ENCODE measurements at regions not wholly inside any gene's neighbourhood (a gene's known extent, or its start where the extent isn't known, plus 50 kb on each side); places are given as distances from the start of the nearest gene placed in this dataset.

GRCh38 chr7:56483153-56483552, 366.9 kb upstream of the NUPR2 start:
- H3K79me2 ChIP-seq (ENCODE audit: control insufficient read depth, insufficient read depth, low read length), result no peaks in the 10 kb centered on the region
- H4K20me1 ChIP-seq (replicated peaks; ENCODE audit: control insufficient read depth, extremely low read depth, insufficient read depth, low read length), result no peaks in the 10 kb centered on the region
- no peak overlapping the region for H3K4me3 ChIP-seq (replicated peaks in 1 of 3; ENCODE audit: insufficient read depth in 1 of 3, low read depth in 1 of 3, low read length in 3 of 3)
- ChIA-PET POLR2A (no interaction called here), CTCF (no interaction called here)
- no peak overlapping the region for H3K4me2 ChIP-seq (ENCODE audit: insufficient read depth, low read length)
- peaks cover 6% of the 10 kb centered on the region for H3K9me3 ChIP-seq (replicated peaks; ENCODE audit: control insufficient read depth, insufficient read depth, low read length)
- no peak for TF ChIP-seq FOS (IDR thresholded peaks at IDR 0.05; ENCODE audit: borderline replicate concordance, insufficient read depth, low read length)
- FAIRE-seq (no peak), DNase-seq (ENCODE audit: low read depth, low spot score) (no peak)
- H3K27ac ChIP-seq (ENCODE audit: insufficient read depth, low read depth, low read length), result no peak overlapping the region
- no TSS peak for BruUV-seq (replicated peaks)
- H3K36me3 ChIP-seq (ENCODE audit: control insufficient read depth in 2 of 2, extremely low read depth in 1 of 2, insufficient read depth in 2 of 2, low read length in 2 of 2), result no peaks in the 10 kb centered on the region
- no peaks in the 10 kb centered on the region for H3K9me1 ChIP-seq (replicated peaks; ENCODE audit: control insufficient read depth, extremely low read depth, insufficient read depth, low read length)
- intact Hi-C loops (cut with micrococcal nuclease), result no loop called here
- H3K27me3 ChIP-seq (ENCODE audit: control insufficient read depth in 2 of 2, insufficient read depth in 2 of 2, low read length in 2 of 2), result no peaks in the 10 kb centered on the region
- no peaks in the 10 kb centered on the region for H3K4me1 ChIP-seq (ENCODE audit: control insufficient read depth, extremely low read depth, insufficient read depth, low read length)
- H3K9ac ChIP-seq (replicated peaks; ENCODE audit: extremely low read depth, insufficient read depth, low read length), result no peak overlapping the region
- no peak overlapping the region for H2AFZ ChIP-seq (ENCODE audit: low read depth, low read length)
- dilution Hi-C loops (cut with MboI; ENCODE audit: extremely low pct_ligation_motif_present, low sequenced_read_pairs), result no loop called here

GRCh38 chr7:56479748-56480147, 363.5 kb upstream of the NUPR2 start:
- POLR2A ChIA-PET, result no interaction called here
- no peak overlapping the region for H3K9ac ChIP-seq (replicated peaks; ENCODE audit: extremely low read depth, insufficient read depth, low read length)
- DNase-seq (ENCODE audit: low read depth, low spot score) (no peak), FAIRE-seq (no peak)
- no peaks in the 10 kb centered on the region for H3K36me3 ChIP-seq (ENCODE audit: control insufficient read depth in 2 of 2, extremely low read depth in 1 of 2, insufficient read depth in 2 of 2, low read length in 2 of 2)
- no peak overlapping the region for H2AFZ ChIP-seq (ENCODE audit: low read depth, low read length)
- H3K4me3 ChIP-seq (replicated peaks in 1 of 3; ENCODE audit: insufficient read depth in 1 of 3, low read depth in 1 of 3, low read length in 3 of 3), result no peak overlapping the region
- no peaks in the 10 kb centered on the region for H3K4me1 ChIP-seq (ENCODE audit: control insufficient read depth, extremely low read depth, insufficient read depth, low read length)
- no peaks in the 10 kb centered on the region for H3K27me3 ChIP-seq (ENCODE audit: control insufficient read depth in 2 of 2, insufficient read depth in 2 of 2, low read length in 2 of 2)
- BruUV-seq (replicated peaks), result no TSS peak
- dilution Hi-C loops (cut with MboI; ENCODE audit: extremely low pct_ligation_motif_present, low sequenced_read_pairs) (no loop called here), intact Hi-C loops (cut with micrococcal nuclease) (no loop called here)
- TF ChIP-seq GATA2 (IDR thresholded peaks at IDR 0.05; ENCODE audit: insufficient read depth, insufficient read length, low read depth, low read length) (no peak), MAX (IDR thresholded peaks at IDR 0.05; ENCODE audit: insufficient read depth, insufficient read length) (no peak), CTCF (IDR thresholded peaks at IDR 0.05; ENCODE audit: extremely low read depth in 1 of 2, insufficient read depth in 1 of 2, low read depth in 1 of 2, low read length in 2 of 2) (no peak), POLR2A (IDR thresholded peaks at IDR 0.05; ENCODE audit: low read depth, low read length) (no peak), FOS (IDR thresholded peaks at IDR 0.05; ENCODE audit: borderline replicate concordance, insufficient read depth, low read length) (no peak), JUN (IDR thresholded peaks at IDR 0.05; ENCODE audit: borderline replicate concordance, insufficient read depth, insufficient read length, low read depth) (no peak), EZH2 (IDR thresholded peaks at IDR 0.05; ENCODE audit: borderline replicate concordance, low read depth, low read length, severe bottlenecking) (no peak), MYC (IDR thresholded peaks at IDR 0.05; ENCODE audit: low read depth, low read length) (no peak), POLR2AphosphoS5 (IDR thresholded peaks at IDR 0.05; ENCODE audit: insufficient read depth, low read depth, low read length) (no peak)
- no peaks in the 10 kb centered on the region for H3K9me1 ChIP-seq (replicated peaks; ENCODE audit: control insufficient read depth, extremely low read depth, insufficient read depth, low read length)
- no peaks in the 10 kb centered on the region for H4K20me1 ChIP-seq (replicated peaks; ENCODE audit: control insufficient read depth, extremely low read depth, insufficient read depth, low read length)
- no peaks in the 10 kb centered on the region for H3K79me2 ChIP-seq (ENCODE audit: control insufficient read depth, insufficient read depth, low read length)
- no peak overlapping the region for H3K4me2 ChIP-seq (ENCODE audit: insufficient read depth, low read length)
- CTCF ChIA-PET, result no interaction called here
- H3K27ac ChIP-seq (ENCODE audit: insufficient read depth, low read depth, low read length), result no peak overlapping the region
- H3K9me3 ChIP-seq (replicated peaks; ENCODE audit: control insufficient read depth, insufficient read depth, low read length), result peaks cover 18% of the 10 kb centered on the region
